ENCODE measurements at regions not wholly inside any gene's neighbourhood (a gene's known extent, or its start where the extent isn't known, plus 50 kb on each side); places are given as distances from the start of the nearest gene placed in this dataset.

DNA sequence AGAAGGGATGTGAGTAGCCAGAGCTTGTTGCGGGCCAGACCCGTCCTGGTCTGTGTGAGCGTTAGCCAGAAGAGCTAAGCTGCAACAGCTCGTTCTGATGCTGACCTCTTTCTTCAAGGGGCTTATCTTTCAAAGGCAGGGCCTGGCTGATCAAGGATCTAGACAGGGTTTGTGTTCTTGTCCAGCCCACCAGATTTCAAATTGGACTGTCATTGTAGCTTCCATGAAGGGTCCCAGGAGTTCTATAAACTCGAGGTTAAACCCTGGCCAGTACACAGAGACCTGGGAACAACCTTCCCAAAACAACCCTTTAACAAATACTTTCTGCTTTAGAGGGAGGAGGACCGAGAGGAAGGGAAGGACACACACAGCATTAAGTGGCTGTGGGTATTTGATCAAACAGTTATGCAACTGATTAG lies 153.0 kb upstream of the TUT7 start:
- no peak for TF ChIP-seq ZFP30 (CRISPR knock-in tag; IDR thresholded peaks at IDR 0.05)
- TF ChIP-seq, protein P1, sequence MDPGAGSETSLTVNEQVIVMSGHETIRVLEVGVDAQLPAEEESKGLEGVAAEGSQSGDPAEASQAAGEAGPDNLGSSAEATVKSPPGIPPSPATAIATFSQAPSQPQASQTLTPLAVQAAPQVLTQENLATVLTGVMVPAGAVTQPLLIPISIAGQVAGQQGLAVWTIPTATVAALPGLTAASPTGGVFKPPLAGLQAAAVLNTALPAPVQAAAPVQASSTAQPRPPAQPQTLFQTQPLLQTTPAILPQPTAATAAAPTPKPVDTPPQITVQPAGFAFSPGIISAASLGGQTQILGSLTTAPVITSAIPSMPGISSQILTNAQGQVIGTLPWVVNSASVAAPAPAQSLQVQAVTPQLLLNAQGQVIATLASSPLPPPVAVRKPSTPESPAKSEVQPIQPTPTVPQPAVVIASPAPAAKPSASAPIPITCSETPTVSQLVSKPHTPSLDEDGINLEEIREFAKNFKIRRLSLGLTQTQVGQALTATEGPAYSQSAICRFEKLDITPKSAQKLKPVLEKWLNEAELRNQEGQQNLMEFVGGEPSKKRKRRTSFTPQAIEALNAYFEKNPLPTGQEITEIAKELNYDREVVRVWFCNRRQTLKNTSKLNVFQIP (CRISPR knock-in tag; IDR thresholded peaks at IDR 0.05; ENCODE audit: borderline replicate concordance, low read depth) = no peak
- ATAC-seq = no peak

DNA sequence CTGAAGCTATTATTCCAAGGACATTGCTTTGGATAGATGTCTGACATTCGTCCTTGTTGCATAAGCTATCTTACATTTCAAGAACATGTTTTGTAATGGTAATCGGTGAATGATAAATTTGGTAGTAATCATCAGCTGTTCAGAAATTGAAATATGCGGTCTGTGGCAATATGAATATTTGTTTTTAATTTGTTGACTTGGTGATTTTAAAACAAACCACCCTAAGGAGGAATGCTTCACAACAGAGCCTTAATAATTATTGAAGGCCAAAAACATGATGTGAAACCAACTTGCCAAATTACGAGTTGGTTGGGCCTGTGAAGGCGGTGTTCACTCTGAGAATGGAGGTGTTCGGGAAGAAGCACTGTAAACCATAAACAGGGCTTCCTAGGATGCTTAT lies 149.7 kb upstream of the TUT7 start:
- TF ChIP-seq OSR1 (CRISPR knock-in tag; IDR thresholded peaks at IDR 0.05) (no peak), RARB (CRISPR knock-in tag; IDR thresholded peaks at IDR 0.05) (no peak), ZNF8 (CRISPR knock-in tag; IDR thresholded peaks at IDR 0.05) (no peak), GLIS3 (CRISPR knock-in tag; IDR thresholded peaks at IDR 0.05) (no peak), TOX (CRISPR knock-in tag; IDR thresholded peaks at IDR 0.05; ENCODE audit: borderline replicate concordance) (no peak), ZFP30 (CRISPR knock-in tag; IDR thresholded peaks at IDR 0.05) (no peak), TCF4 (CRISPR knock-in tag; IDR thresholded peaks at IDR 0.05; ENCODE audit: borderline replicate concordance) (no peak), ZC3H10 (CRISPR knock-in tag; IDR thresholded peaks at IDR 0.05) (no peak), ZFP3 (CRISPR knock-in tag; IDR thresholded peaks at IDR 0.05) (no peak), CSRNP3 (CRISPR knock-in tag; IDR thresholded peaks at IDR 0.05) (no peak), SNAI2 (CRISPR knock-in tag; IDR thresholded peaks at IDR 0.05) (no peak), BACH2 (CRISPR knock-in tag; IDR thresholded peaks at IDR 0.05; ENCODE audit: borderline replicate concordance) (no peak), ISL1 (CRISPR knock-in tag; IDR thresholded peaks at IDR 0.05) (no peak), ARNTL (CRISPR knock-in tag; IDR thresholded peaks at IDR 0.05; ENCODE audit: borderline replicate concordance, low read depth) (no peak), ZNF70 (CRISPR knock-in tag; IDR thresholded peaks at IDR 0.05) (no peak), ESRRG (CRISPR knock-in tag; IDR thresholded peaks at IDR 0.05) (no peak), PPARA (CRISPR knock-in tag; IDR thresholded peaks at IDR 0.05; ENCODE audit: borderline replicate concordance) (no peak), CSDC2 (CRISPR knock-in tag; IDR thresholded peaks at IDR 0.05) (no peak), PATZ1 (CRISPR knock-in tag; IDR thresholded peaks at IDR 0.05; ENCODE audit: borderline replicate concordance) (no peak)
- TF ChIP-seq, protein P2, sequence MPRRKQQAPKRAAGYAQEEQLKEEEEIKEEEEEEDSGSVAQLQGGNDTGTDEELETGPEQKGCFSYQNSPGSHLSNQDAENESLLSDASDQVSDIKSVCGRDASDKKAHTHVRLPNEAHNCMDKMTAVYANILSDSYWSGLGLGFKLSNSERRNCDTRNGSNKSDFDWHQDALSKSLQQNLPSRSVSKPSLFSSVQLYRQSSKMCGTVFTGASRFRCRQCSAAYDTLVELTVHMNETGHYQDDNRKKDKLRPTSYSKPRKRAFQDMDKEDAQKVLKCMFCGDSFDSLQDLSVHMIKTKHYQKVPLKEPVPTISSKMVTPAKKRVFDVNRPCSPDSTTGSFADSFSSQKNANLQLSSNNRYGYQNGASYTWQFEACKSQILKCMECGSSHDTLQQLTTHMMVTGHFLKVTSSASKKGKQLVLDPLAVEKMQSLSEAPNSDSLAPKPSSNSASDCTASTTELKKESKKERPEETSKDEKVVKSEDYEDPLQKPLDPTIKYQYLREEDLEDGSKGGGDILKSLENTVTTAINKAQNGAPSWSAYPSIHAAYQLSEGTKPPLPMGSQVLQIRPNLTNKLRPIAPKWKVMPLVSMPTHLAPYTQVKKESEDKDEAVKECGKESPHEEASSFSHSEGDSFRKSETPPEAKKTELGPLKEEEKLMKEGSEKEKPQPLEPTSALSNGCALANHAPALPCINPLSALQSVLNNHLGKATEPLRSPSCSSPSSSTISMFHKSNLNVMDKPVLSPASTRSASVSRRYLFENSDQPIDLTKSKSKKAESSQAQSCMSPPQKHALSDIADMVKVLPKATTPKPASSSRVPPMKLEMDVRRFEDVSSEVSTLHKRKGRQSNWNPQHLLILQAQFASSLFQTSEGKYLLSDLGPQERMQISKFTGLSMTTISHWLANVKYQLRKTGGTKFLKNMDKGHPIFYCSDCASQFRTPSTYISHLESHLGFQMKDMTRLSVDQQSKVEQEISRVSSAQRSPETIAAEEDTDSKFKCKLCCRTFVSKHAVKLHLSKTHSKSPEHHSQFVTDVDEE (CRISPR knock-in tag; IDR thresholded peaks at IDR 0.05) = no peak
- ATAC-seq = no peak

GRCh38 chr9:86503314-86503713 lies 149.1 kb upstream of the TUT7 start:
- ATAC-seq = no peak
- TF ChIP-seq, protein P3, sequence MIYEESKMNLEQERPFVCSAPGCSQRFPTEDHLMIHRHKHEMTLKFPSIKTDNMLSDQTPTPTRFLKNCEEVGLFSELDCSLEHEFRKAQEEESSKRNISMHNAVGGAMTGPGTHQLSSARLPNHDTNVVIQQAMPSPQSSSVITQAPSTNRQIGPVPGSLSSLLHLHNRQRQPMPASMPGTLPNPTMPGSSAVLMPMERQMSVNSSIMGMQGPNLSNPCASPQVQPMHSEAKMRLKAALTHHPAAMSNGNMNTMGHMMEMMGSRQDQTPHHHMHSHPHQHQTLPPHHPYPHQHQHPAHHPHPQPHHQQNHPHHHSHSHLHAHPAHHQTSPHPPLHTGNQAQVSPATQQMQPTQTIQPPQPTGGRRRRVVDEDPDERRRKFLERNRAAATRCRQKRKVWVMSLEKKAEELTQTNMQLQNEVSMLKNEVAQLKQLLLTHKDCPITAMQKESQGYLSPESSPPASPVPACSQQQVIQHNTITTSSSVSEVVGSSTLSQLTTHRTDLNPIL (CRISPR knock-in tag; IDR thresholded peaks at IDR 0.05; ENCODE audit: low read depth) = no peak
- TF ChIP-seq, protein P2 (CRISPR knock-in tag; IDR thresholded peaks at IDR 0.05) = no peak
- no peak for TF ChIP-seq CSDC2 (CRISPR knock-in tag; IDR thresholded peaks at IDR 0.05)
- no peak for TF ChIP-seq ZNF8 (CRISPR knock-in tag; IDR thresholded peaks at IDR 0.05)
- TF ChIP-seq CSRNP3 (CRISPR knock-in tag; IDR thresholded peaks at IDR 0.05) = no peak
